Right ventricle myocardium superior (tissue), 1 donor: ENCODE measurements at regions not wholly inside any gene's neighbourhood (a gene's known extent, or its start where the extent isn't known, plus 50 kb on each side); places are given as distances from the start of the nearest gene placed in this dataset.

Source experiments
- ATAC-seq: fragments of 200-7000 bp; cut with Tn5 transposase; one replicate; pipeline ENCODE4 v1.9.1; 2020; ENCODE audit warnings: mild to moderate bottlenecking; ENCODE audit not compliant: poor library complexity
- DNase-seq: peaks from one replicate; pipeline ENCODE4 v3.0.0-alpha.2; 2020
- intact Hi-C: fragments of 100-400 bp; cut with DNase I; formaldehyde crosslinking; loops from one replicate; pipeline ENCODE4 v1.11.2; 2022
- donor health status: DM: no; HTN: yes; CAD: no; lungs with severe emphysema.

- DNase-seq (no peak), ATAC-seq (peak; percentile 68)
- intact Hi-C loops: no loop called here
Observed at GRCh38 chr12:24118668-24119067, 169.2 kb upstream of the SOX5 start.

GRCh38 chr12:24116548-24116947 lies 167.1 kb upstream of the SOX5 start:
- DNase-seq (no peak), ATAC-seq (no peak)
- intact Hi-C loops: no loop called here

- no peak for DNase-seq
- ATAC-seq: no peak
- intact Hi-C loops: no loop called here
Observed at GRCh38 chr12:24113701-24114100, 164.2 kb upstream of the SOX5 start.

- intact Hi-C loops: no loop called here
- DNase-seq (no peak), ATAC-seq (no peak)
Observed at GRCh38 chr12:24111616-24112015, 162.1 kb upstream of the SOX5 start.

GRCh38 chr12:24111086-24111485 lies 161.6 kb upstream of the SOX5 start:
- ATAC-seq (no peak), DNase-seq (no peak)
- intact Hi-C loops: no loop called here

- ATAC-seq (no peak), DNase-seq (no peak)
- intact Hi-C loops: no loop called here
Observed at GRCh38 chr12:24109381-24110039, 160.0 kb upstream of the SOX5 start.

GRCh38 chr12:24102676-24103075 lies 153.2 kb upstream of the SOX5 start:
- no peak for ATAC-seq
- intact Hi-C loops: no loop called here
- DNase-seq: no peak

GRCh38 chr12:24099576-24099975 lies 150.1 kb upstream of the SOX5 start:
- no peak for ATAC-seq
- intact Hi-C loops: no loop called here
- no peak for DNase-seq

- intact Hi-C loops: no loop called here
- DNase-seq (no peak), ATAC-seq (no peak)
Observed at GRCh38 chr12:24095245-24095644, 145.8 kb upstream of the SOX5 start.

- ATAC-seq (no peak), DNase-seq (no peak)
- intact Hi-C loops: no loop called here
Observed at GRCh38 chr12:24089510-24089890, 140.0 kb upstream of the SOX5 start.

GRCh38 chr12:24088751-24089509 lies 139.5 kb upstream of the SOX5 start:
- intact Hi-C loops: no loop called here
- ATAC-seq: no peak
- DNase-seq: no peak

GRCh38 chr12:24087294-24087693 lies 137.8 kb upstream of the SOX5 start:
- intact Hi-C loops: no loop called here
- DNase-seq: no peak
- no peak for ATAC-seq

- no peak for DNase-seq
- no peak for ATAC-seq
- intact Hi-C loops: no loop called here
Observed at GRCh38 chr12:24084800-24085199, 135.3 kb upstream of the SOX5 start.

- DNase-seq: no peak
- intact Hi-C loops: no loop called here
- ATAC-seq: no peak
Observed at GRCh38 chr12:24083838-24084237, 134.4 kb upstream of the SOX5 start.

- no peak for ATAC-seq
- DNase-seq: no peak
- intact Hi-C loops: no loop called here
Observed at GRCh38 chr12:24081606-24082005, 132.1 kb upstream of the SOX5 start.

- intact Hi-C loops: no loop called here
- no peak for DNase-seq
- no peak for ATAC-seq
Observed at GRCh38 chr12:24081092-24081529, 131.6 kb upstream of the SOX5 start.

GRCh38 chr12:24080465-24080864 lies 131.0 kb upstream of the SOX5 start:
- no peak for ATAC-seq
- DNase-seq: no peak
- intact Hi-C loops: no loop called here

GRCh38 chr12:24079083-24079482 lies 129.6 kb upstream of the SOX5 start:
- no peak for DNase-seq
- intact Hi-C loops: no loop called here
- ATAC-seq: no peak

GRCh38 chr12:24078318-24078765 lies 128.9 kb upstream of the SOX5 start:
- intact Hi-C loops: no loop called here
- no peak for DNase-seq
- ATAC-seq: no peak

GRCh38 chr12:24077161-24077560 lies 127.7 kb upstream of the SOX5 start:
- intact Hi-C loops: no loop called here
- DNase-seq (no peak), ATAC-seq (no peak)
